A204.1 (cell line): ENCODE measurements at regions not wholly inside any gene's neighbourhood (a gene's known extent, or its start where the extent isn't known, plus 50 kb on each side); places are given as distances from the start of the nearest gene placed in this dataset.
"Not testable (repeated sequence)": the region's sequence is repeated elsewhere in the genome, so short reads cannot be mapped to it uniquely, and the experiment has no call there.

Experiments
- FAIRE-seq: peaks from 2 replicates; lab custom pipeline; 2012; peaks lifted over from hg19 to GRCh38; lab: Jason Lieb, UNC

DNA sequence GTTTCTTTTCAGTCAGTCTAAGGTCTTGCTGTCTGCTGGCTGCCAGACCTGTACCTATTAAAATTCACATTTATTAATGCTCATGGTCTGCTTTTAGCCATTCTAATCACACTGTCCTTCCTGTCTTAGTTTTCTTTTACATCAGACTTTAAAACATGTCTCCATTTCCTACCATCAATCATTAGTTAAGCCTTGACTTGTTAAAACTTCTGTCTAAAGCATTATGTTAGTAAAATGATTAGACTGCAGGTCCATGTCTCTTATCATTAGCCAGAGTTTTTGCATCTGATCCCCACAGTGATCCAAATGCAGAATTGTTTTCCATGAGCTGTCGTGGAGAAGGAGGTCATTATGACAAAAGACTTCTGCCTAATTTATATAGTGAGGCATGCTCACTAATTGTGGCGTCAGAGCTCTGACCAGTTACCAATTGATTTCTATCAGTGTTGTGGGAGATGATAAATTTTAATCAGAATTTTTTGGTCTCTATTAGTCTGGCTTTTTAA lies 226.5 kb downstream of the DKK1 start:
- FAIRE-seq = no peak

- FAIRE-seq = no peak
These were observed 227.0 kb downstream of the DKK1 start for GRCh38 chr10:52541006-52541473.

GRCh38 chr10:52542906-52543305 lies 228.8 kb downstream of the DKK1 start:
- FAIRE-seq = no peak

DNA sequence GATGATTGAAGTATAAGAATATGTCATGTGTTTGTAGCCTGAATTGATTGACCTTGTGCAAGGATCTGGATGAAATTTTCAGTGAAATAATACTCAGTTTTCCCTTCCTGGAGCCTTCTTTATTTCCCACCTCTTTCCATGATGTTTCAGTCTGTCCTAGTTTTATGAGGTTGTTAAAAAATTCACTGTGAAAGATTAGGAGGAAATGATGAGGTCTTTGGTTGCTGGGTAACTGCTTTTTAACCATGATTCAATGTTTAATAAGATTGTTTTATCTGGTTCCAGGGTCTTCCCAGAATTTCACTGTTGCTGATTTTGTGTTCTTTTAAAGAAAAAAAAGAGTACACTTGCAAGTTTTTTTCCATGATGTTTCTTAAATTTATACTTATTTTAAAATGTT lies 221.5 kb downstream of the MBL2 start:
- no peak for FAIRE-seq

- no peak for FAIRE-seq
These were observed 214.5 kb downstream of the MBL2 start for GRCh38 chr10:52558090-52558489.

GRCh38 chr10:52561322-52561721 lies 211.3 kb downstream of the MBL2 start:
- no peak for FAIRE-seq

DNA sequence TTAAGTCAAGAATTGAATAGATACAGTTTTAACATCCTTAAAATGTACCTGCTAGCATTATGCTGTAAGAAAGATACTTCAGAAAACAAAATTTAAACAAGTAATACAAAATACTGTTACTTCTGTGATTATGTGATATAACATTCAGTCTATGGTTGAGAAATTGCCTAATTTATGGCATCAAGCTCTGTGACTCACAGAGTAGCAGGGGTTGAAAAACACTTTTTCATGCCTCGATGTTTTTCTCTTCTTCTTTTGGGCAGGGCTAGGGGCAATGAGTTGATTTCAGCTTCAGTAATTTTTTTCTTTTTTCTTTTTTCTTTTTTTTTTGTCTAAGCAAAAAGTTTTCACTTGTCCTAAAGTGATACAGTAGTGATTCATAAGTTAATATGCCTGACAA lies 209.2 kb downstream of the MBL2 start:
- FAIRE-seq = no peak

DNA sequence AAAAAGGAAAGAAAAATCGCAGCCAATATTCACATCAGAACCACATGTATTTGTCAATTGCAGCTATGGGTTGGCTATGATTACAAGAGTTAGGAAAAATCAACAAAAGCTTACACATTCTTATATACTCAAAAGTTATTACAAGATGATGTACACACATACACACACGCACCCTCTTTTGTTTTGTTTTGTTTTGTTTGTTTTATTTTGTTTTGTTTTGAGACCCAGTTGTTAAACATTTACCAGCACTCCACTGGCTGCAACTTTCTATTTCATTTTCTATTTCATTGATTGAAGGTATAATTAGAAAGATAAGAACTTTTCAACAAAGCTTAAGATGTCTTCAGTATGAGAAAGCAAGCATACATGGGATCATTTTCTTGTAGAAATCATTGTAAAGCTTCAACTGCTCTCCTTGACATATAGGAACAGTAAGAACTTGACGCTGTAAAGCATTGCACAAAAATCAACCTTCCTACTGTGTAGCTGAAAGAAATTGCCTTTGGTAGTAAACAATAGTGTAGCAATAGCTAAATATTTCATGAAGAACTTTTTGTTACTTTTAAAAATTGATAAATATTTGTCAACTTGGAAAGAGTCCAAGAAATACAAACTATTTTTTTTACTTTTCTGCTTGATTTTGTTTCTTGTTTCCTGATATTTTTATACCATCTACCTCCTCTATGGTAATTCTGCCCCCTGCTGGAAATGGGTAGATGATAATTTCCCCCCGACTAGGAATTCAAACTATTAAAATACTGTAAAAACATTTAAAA lies 205.9 kb downstream of the MBL2 start:
- no peak for FAIRE-seq

- FAIRE-seq = no peak
These were observed 205.4 kb downstream of the MBL2 start for GRCh38 chr10:52567247-52567580.

GRCh38 chr10:52568309-52568708 lies 204.3 kb downstream of the MBL2 start:
- FAIRE-seq = no peak

GRCh38 chr10:52570490-52570889 lies 202.1 kb downstream of the MBL2 start:
- no peak for FAIRE-seq

- FAIRE-seq = no peak
These were observed 201.6 kb downstream of the MBL2 start for GRCh38 chr10:52571018-52571417.

DNA sequence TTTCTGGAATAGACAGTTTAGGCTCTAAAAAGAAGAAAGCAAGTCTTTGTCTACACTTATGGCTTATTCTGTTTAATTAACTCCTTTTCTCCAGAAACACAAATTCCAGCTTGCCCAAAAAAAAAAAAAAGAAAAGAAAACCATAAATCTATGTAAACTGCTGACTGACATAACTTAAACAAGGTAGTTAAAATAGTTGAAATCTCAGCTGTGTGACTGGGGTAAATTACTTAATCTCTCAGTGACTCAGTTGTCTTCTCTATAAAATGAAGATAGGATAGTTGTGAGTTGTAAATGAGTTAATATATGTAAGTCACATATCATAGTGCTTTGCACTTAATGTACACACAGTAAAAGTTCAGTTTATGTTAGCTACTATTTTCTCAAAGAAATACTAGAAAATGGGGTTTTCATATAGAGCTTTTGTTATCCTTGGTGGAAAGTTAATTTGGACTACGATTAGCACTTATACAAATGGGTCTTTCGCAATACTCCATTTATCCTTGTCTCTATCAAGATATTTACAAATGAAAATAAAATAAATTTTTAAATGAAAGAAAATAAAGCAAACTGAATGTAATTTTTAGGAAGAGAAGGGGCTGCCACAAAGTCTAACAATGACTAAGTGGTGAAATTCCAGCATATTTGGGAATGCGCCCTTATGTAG lies 200.9 kb downstream of the MBL2 start:
- no peak for FAIRE-seq

GRCh38 chr10:52573347-52573746 lies 199.2 kb downstream of the MBL2 start:
- FAIRE-seq = no peak

DNA sequence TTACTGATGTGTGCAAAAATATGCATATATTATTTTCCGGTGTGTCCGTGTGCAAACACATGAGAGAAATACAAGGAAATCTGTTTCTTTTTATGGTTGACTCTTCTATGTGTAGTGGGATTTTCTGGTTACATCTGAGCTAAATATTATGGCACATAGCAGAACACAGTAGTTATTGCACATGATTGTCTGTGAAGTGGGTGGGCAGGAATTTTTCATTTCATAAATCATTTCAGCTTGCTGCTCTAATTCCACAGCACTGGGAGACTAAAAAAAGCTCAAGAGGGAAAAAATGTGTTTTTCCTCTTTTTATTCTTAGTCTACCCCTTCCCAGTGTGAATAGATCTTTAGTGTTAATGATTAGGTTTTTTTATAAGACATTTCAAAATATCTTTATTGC lies 197.9 kb downstream of the MBL2 start:
- FAIRE-seq = no peak

- FAIRE-seq = no peak
These were observed 195.5 kb downstream of the MBL2 start for GRCh38 chr10:52577047-52577446.

GRCh38 chr10:52578871-52579405 lies 193.6 kb downstream of the MBL2 start:
- no peak for FAIRE-seq

GRCh38 chr10:52581636-52582035 lies 190.9 kb downstream of the MBL2 start:
- FAIRE-seq = not testable (repeated sequence)

DNA sequence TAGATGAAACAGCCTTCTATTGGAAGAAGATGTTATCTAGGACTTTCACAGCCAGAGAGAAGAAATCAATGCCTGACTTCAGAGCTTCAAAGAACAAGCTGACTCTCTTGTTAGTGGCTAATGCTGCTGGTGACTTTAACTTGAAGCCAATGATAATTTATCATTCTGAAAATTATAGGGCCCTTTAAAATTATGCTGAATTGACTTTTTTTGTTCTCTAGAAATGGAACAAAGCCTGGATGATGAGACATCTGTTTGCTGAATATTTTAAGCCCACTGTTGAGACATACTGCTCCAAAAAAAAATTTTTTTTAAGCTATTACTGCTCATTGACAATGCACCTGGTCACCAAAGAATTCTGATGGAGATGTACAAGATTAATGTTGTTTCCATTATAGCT lies 189.2 kb downstream of the MBL2 start:
- FAIRE-seq = no peak

GRCh38 chr10:52586710-52587109 lies 185.9 kb downstream of the MBL2 start:
- no peak for FAIRE-seq

DNA sequence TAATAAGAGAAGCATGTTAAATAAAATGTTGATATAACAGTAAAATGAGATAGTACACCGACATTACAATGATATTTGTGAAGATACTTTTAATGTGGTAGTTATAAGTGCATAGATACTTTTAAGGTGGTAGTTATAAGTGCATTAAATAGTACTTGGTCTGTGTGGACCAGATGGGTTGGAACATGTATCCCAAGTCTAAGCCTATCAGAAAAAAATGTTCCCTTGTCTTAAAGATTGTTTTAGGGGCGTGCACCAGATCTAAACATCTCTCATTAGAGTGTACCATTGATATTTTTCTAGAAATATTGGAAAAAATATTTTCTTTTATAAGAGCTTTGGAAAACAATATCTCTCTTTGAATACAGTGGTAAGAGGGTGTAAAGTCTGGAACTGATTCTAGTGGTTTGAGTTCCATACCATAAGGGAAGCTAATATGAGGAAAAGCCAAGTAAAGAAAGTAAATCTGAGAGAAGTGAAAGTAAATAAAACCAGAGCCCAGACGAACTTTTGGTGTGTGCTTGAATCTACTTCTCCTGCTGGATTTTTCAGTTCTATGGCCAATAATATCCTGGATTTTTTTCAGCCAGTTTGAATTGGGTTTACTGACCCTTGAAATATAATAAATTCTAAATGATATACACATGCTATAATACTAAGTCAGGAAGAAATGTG lies 175.3 kb downstream of the MBL2 start:
- FAIRE-seq = no peak

DNA sequence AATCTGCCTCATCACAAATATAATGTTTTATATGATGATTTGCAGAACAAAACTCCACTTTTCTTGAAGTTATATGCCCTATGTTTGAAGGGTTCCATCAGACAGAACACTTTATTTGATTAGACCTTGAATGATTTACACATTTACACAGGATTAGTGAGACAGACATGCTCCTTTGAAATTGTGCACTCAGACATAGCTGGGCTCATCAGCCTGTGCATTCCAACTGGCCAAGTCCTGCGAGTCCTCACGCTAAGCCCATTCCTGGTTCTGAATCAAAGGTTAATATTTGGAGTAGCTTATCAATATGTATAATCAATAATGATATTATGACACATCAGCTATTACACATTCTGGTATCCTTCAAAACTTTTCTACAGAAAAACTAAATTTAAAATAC lies 173.6 kb downstream of the MBL2 start:
- FAIRE-seq = no peak
